Tongue (tissue), 1 donor: ENCODE measurements at regions not wholly inside any gene's neighbourhood (a gene's known extent, or its start where the extent isn't known, plus 50 kb on each side); places are given as distances from the start of the nearest gene placed in this dataset.

Experiments used
- DNase-seq: peaks from one replicate; pipeline ENCODE4 v3.0.0-alpha.2; 2015

- no peak for DNase-seq
Observed at GRCh38 chr21:16502897-16503296, 773.1 kb downstream of the USP25 start.

GRCh38 chr21:16504281-16504680, 774.5 kb downstream of the USP25 start:
- no peak for DNase-seq

GRCh38 chr21:16504766-16505165, 775.0 kb downstream of the USP25 start:
- DNase-seq, result no peak

GRCh38 chr21:16509476-16509875, 779.7 kb downstream of the USP25 start:
- DNase-seq, result peak; percentile 8

- no peak for DNase-seq
Observed at GRCh38 chr21:16514316-16514715, 784.5 kb downstream of the USP25 start.

- no peak for DNase-seq
Observed at GRCh38 chr21:16517383-16517782, 787.6 kb downstream of the USP25 start.

- no peak for DNase-seq
Observed at GRCh38 chr21:16519036-16519435, 789.3 kb downstream of the USP25 start.

- DNase-seq, result no peak
Observed at GRCh38 chr21:16519644-16520043, 789.9 kb downstream of the USP25 start.

- peak; percentile 24 for DNase-seq
Observed at GRCh38 chr21:16522548-16522947, 792.8 kb downstream of the USP25 start.

GRCh38 chr21:16530656-16531055, 800.9 kb downstream of the USP25 start:
- no peak for DNase-seq

- DNase-seq, result peak; percentile 5
Observed at GRCh38 chr21:16532840-16533239, 803.1 kb downstream of the USP25 start.

- DNase-seq, result peak; percentile 63
Observed at GRCh38 chr21:16533692-16534407, 804.1 kb downstream of the USP25 start.

GRCh38 chr21:16534408-16535101, 804.8 kb downstream of the USP25 start:
- peak; percentile 90 for DNase-seq

- DNase-seq, result peak; percentile 82
Observed at GRCh38 chr21:16535102-16535422, 805.3 kb downstream of the USP25 start.

GRCh38 chr21:16535626-16536025, 805.8 kb downstream of the USP25 start:
- DNase-seq, result no peak

- DNase-seq, result no peak
Observed at GRCh38 chr21:16536140-16536539, 806.4 kb downstream of the USP25 start.

GRCh38 chr21:16536643-16537434, 807.1 kb downstream of the USP25 start:
- DNase-seq, result peak; percentile 51

- no peak for DNase-seq
Observed at GRCh38 chr21:16537501-16537900, 807.7 kb downstream of the USP25 start.

GRCh38 chr21:16538405-16538804, 808.6 kb downstream of the USP25 start:
- no peak for DNase-seq

- no peak for DNase-seq
Observed at GRCh38 chr21:16538936-16539440, 809.2 kb downstream of the USP25 start.

- no peak for DNase-seq
Observed at GRCh38 chr21:16540966-16541727, 811.4 kb downstream of the USP25 start.

GRCh38 chr21:16550118-16550517, 820.3 kb downstream of the USP25 start:
- no peak for DNase-seq
